Ascending aorta (tissue), 2 donors: ENCODE measurements at regions not wholly inside any gene's neighbourhood (a gene's known extent, or its start where the extent isn't known, plus 50 kb on each side); places are given as distances from the start of the nearest gene placed in this dataset.
A peak's percentile ranks its signal among the peaks of the same experiment; 100 is the strongest.
"Not testable (repeated sequence)": the region's sequence is repeated elsewhere in the genome, so short reads cannot be mapped to it uniquely, and the experiment has no call there.

Experiments
- DNase-seq, 2 donors: peaks; one replicate each; pipeline ENCODE4 v3.0.0-alpha.2; 2019; ENCODE audit warnings: low spot score in 2 of 2
- H3K27ac ChIP-seq, 2 donors: fragments of 200-600 bp; sonication (generic); one replicate each; pipeline ENCODE4 v1.5.1; 2016 to 2017; ENCODE audit warnings: mild to moderate bottlenecking in 1 of 2
- H3K27me3 ChIP-seq: fragments of 200-600 bp; sonication (generic); one replicate; pipeline ENCODE4 v1.5.1; 2017
- H3K36me3 ChIP-seq, 2 donors: fragments of 200-600 bp; sonication (generic); one replicate each; pipeline ENCODE4 v1.5.1; 2016
- H3K4me1 ChIP-seq, 2 donors: fragments of 200-600 bp; sonication (generic); one replicate each; pipeline ENCODE4 v1.5.1; 2016 to 2017; ENCODE audit warnings: mild to moderate bottlenecking in 1 of 2
- H3K4me3 ChIP-seq, 2 donors: fragments of 200-600 bp; sonication (generic); one replicate each; pipeline ENCODE4 v1.5.1; 2016 to 2017; ENCODE audit warnings: mild to moderate bottlenecking in 1 of 2
- H3K9me3 ChIP-seq, 2 donors: fragments of 200-600 bp; sonication (generic); one replicate each; pipeline ENCODE4 v1.5.1; 2016
- intact Hi-C: fragments of 100-400 bp; cut with DNase I; formaldehyde crosslinking; loops from one replicate; pipeline ENCODE4 v1.15.1; 2023
- TF ChIP-seq, protein P1 (sequence below), 3 experiments: fragments of 200-600 bp in 2 of 3; fragments of 450-650 bp in 1 of 3; sonication (generic) in 2 of 3; IDR thresholded peaks; one replicate each; pipeline ENCODE4 v1.5.1; 2016 to 2019; ENCODE audit warnings: antibody characterized with exemption in 3 of 3, mild to moderate bottlenecking in 1 of 3, moderate library complexity in 1 of 3

DNA sequence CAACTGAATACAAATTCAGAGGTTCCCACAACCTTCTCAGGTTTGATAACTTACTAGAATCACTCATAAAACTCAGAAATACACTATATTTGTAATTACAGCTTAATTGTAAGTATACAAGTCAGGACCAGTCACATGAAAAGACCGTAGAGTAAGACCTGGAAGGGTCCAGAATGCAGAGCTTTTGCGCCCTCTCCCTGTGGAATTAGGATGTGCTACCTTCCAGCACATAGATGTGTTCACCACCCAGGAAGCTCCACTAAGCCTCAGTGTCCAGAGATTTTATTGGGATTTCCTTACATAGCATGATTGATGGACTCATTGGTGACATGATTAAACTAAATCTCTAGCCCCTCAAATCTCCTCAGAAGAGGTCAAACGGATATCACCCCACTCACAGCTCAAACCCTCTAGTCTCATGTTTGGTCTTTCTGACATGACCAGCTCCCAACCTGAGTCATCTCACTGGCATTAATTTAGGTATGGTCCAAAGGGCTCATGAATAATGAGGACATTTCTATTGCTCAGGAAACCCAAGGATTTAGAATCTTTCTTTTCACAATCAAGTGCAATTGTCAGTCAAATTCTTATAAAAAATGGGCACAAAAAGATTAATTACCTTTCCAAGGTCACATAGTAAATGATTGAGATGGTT lies 77.2 kb upstream of the UBASH3B start:
- Histone ChIP-seq H3K4me3 (no peak overlapping the region), H3K27me3 (no peaks in the 10 kb centered on the region), H3K4me1 (no peaks in the 10 kb centered on the region), H3K36me3 (no peaks in the 10 kb centered on the region), H3K27ac (no peak overlapping the region), H3K9me3 (no peaks in the 10 kb centered on the region)
- TF ChIP-seq, protein P1, sequence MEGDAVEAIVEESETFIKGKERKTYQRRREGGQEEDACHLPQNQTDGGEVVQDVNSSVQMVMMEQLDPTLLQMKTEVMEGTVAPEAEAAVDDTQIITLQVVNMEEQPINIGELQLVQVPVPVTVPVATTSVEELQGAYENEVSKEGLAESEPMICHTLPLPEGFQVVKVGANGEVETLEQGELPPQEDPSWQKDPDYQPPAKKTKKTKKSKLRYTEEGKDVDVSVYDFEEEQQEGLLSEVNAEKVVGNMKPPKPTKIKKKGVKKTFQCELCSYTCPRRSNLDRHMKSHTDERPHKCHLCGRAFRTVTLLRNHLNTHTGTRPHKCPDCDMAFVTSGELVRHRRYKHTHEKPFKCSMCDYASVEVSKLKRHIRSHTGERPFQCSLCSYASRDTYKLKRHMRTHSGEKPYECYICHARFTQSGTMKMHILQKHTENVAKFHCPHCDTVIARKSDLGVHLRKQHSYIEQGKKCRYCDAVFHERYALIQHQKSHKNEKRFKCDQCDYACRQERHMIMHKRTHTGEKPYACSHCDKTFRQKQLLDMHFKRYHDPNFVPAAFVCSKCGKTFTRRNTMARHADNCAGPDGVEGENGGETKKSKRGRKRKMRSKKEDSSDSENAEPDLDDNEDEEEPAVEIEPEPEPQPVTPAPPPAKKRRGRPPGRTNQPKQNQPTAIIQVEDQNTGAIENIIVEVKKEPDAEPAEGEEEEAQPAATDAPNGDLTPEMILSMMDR (IDR thresholded peaks at IDR 0.05) = no peak
- DNase-seq = no peak
- intact Hi-C loops = no loop called here

DNA sequence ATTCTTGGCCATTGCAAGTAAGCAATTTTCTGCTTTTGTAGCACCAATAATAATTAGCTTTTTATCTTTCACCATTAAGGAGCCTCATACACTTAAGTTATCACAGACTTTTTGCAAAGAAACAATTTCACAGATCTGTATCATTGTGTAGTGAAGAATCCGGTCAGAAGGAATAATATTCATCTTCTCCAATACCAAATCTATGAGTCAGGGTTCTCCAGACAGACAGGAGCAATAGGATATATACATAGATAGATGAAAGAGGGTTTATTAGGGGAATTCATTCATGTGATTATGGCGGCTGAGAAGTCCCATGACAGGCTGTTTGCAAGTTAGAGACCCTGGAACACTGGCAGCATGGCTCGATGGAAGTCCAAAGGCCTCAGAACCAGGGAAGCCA lies 82.9 kb upstream of the UBASH3B start:
- no peaks in the 10 kb centered on the region for H3K9me3 ChIP-seq
- H3K36me3 ChIP-seq = no peaks in the 10 kb centered on the region
- H3K4me1 ChIP-seq = no peaks in the 10 kb centered on the region
- intact Hi-C loops = no loop called here
- H3K27me3 ChIP-seq = no peaks in the 10 kb centered on the region
- no peak overlapping the region for H3K27ac ChIP-seq
- no peak for DNase-seq
- TF ChIP-seq, protein P1 (IDR thresholded peaks at IDR 0.05) = no peak
- no peak overlapping the region for H3K4me3 ChIP-seq

DNA sequence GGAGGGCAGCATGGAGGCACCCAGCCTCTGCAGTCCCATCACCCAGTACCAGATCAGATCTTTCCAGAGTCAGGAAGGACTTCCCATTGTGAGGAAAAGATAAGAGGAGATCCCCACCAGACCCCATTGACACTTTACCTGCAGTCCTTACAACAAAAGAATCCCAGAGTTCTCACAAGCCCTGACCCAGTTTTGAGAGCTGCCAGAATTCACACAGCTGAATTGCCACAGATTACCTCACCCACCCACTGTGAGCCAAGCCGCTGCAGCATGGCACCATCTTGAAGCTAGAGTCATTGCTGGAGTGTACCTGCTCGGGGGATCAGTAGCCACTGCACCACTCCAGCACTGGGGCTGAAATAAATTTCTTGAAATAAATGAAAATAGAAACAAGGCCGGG lies 91.8 kb upstream of the UBASH3B start:
- no peaks in the 10 kb centered on the region for H3K9me3 ChIP-seq
- no peaks in the 10 kb centered on the region for H3K4me1 ChIP-seq
- no peaks in the 10 kb centered on the region for H3K36me3 ChIP-seq
- no peaks in the 10 kb centered on the region for H3K27me3 ChIP-seq
- no peak for DNase-seq
- TF ChIP-seq, protein P1 (IDR thresholded peaks at IDR 0.05) = no peak
- H3K4me3 ChIP-seq = no peak overlapping the region
- H3K27ac ChIP-seq = no peak overlapping the region
- intact Hi-C loops = no loop called here

DNA sequence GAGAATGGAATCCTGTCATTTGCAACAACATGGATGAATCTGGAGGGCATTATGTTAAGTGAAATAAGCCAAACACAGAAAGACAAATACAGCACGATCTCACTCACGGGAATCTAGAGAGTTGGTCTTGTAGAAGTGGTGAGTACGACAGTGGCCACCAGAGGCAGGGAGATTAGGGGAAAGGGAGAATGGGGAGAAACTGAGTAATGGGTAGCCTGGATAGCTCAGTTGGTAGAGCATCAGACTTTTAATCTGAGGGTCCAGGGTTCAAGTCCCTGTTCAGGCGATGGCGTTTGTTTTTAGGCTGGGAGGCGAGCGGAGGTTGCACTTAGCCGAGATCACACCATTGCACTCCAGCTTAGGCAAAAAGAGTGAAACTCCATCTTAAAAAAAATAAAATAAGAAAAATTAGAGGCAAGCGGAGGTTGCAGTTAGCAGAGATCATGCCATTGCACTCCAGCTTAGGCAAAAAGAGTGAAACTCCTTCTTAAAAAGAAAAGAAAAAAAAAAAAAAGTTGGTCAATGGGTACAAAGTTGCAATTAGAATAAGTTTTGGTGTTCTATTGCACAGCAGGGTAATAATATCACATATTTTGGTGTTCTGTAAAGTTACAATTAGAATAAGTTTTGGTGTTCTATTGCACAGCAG lies 95.7 kb upstream of the UBASH3B start:
- Histone ChIP-seq H3K4me3 (no peak overlapping the region), H3K4me1 (no peaks in the 10 kb centered on the region), H3K9me3 (no peaks in the 10 kb centered on the region), H3K36me3 (no peaks in the 10 kb centered on the region), H3K27ac (no peak overlapping the region), H3K27me3 (no peaks in the 10 kb centered on the region)
- DNase-seq = no peak
- intact Hi-C loops = no loop called here
- TF ChIP-seq, protein P1 (IDR thresholded peaks at IDR 0.05) = no peak

DNA sequence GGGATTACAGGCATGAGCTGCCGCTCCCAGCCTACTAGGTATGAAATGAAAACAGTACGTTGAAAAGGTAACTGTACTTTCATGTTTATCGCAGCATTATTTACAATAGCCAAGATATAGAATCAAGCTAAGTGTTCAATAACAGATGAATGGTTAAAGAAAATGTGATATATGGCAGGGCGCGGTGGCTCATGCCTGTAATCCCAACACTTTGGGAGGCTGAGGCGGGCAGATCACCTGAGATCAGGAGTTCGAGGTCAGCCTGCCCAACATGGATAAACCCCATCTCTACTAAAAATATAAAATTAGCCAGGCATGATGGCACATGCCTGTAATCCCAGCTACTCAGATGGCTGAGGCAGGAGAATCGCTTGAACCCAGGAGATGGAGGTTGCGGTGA lies 96.3 kb upstream of the UBASH3B start:
- H3K4me1 ChIP-seq, H3K36me3 ChIP-seq, DNase-seq, H3K9me3 ChIP-seq, H3K27me3 ChIP-seq, H3K4me3 ChIP-seq, H3K27ac ChIP-seq, intact Hi-C loops: not testable (repeated sequence)

DNA sequence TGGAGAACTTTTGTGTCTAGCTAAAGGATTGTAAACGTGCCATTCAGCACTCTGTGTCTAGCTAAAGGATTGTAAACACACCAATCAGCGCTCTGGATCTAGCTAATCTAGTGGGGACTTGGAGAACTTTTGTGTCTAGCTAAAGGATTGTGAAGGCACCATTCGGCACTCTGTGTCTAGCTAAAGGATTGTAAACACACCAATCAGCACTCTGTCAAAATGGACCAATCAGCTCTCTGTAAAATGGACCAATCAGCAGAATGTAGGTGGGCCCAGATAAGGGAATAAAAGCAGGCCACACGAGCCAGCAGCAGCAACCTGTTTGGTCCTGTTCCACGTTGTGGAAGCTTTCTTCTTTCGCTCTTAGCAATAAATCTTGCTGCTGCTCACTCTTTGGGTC lies 98.4 kb upstream of the UBASH3B start:
- H3K27ac ChIP-seq, H3K9me3 ChIP-seq, H3K4me1 ChIP-seq, H3K36me3 ChIP-seq, intact Hi-C loops, H3K27me3 ChIP-seq, DNase-seq: not testable (repeated sequence)
- peak overlapping the region in 1 of 2 donors; percentile 58 for H3K4me3 ChIP-seq
